ENCODE measurements at regions not wholly inside any gene's neighbourhood (a gene's known extent, or its start where the extent isn't known, plus 50 kb on each side); places are given as distances from the start of the nearest gene placed in this dataset.
"Not testable (repeated sequence)": the region's sequence is repeated elsewhere in the genome, so short reads cannot be mapped to it uniquely, and the experiment has no call there.

GRCh38 chr1:242886137-242886536 lies 361.6 kb upstream of the PLD5 start:
- in situ Hi-C loops (cut with HindIII; ENCODE audit: low sequenced_read_pairs), result no loop called here
- H3K4me3 ChIP-seq (ENCODE audit: low read depth, low read length), result no peak overlapping the region
- no peak for TF ChIP-seq CTCF (IDR thresholded peaks at IDR 0.05; ENCODE audit: low read depth, low read length, missing control alignments)
- no peak for DNase-seq (ENCODE audit: low read depth)

- in situ Hi-C loops (cut with HindIII; ENCODE audit: low sequenced_read_pairs); DNase-seq (ENCODE audit: low read depth); H3K4me3 ChIP-seq (ENCODE audit: low read depth, low read length): not testable (repeated sequence)
Observed at GRCh38 chr1:242880022-242880421, 355.5 kb upstream of the PLD5 start.

DNA sequence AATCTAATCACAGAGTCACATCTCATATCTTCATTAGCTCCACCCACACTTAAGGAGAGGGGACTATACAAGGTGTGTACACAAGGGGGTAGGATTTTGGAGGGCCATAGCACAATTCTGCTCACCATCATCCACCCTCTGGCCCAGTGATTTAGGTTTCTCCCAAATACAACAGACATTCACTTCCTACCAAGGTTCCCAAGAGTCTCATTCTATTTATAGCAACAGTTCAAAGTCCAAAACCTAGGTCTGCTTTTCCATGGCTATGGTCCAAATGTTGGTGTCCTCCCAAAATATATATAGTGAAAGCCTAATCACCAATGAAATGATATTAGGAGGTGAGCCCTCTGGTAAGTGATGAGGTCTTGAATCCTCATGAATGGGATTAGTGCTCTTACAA lies 353.2 kb upstream of the PLD5 start:
- no peak overlapping the region for H3K4me3 ChIP-seq (ENCODE audit: low read depth, low read length)
- no peak for DNase-seq (ENCODE audit: low read depth)
- in situ Hi-C loops (cut with HindIII; ENCODE audit: low sequenced_read_pairs), result no loop called here
- TF ChIP-seq CTCF (IDR thresholded peaks at IDR 0.05; ENCODE audit: low read depth, low read length, missing control alignments), result no peak

- no peak overlapping the region for H3K4me3 ChIP-seq (ENCODE audit: low read depth, low read length)
- in situ Hi-C loops (cut with HindIII; ENCODE audit: low sequenced_read_pairs), result no loop called here
- DNase-seq (ENCODE audit: low read depth), result no peak
- no peak for TF ChIP-seq CTCF (IDR thresholded peaks at IDR 0.05; ENCODE audit: low read depth, low read length, missing control alignments)
Observed at GRCh38 chr1:242877229-242877628, 352.7 kb upstream of the PLD5 start.

- in situ Hi-C loops (cut with HindIII; ENCODE audit: low sequenced_read_pairs), result no loop called here
Observed at GRCh38 chr1:242876030-242876429, 351.5 kb upstream of the PLD5 start.

DNA sequence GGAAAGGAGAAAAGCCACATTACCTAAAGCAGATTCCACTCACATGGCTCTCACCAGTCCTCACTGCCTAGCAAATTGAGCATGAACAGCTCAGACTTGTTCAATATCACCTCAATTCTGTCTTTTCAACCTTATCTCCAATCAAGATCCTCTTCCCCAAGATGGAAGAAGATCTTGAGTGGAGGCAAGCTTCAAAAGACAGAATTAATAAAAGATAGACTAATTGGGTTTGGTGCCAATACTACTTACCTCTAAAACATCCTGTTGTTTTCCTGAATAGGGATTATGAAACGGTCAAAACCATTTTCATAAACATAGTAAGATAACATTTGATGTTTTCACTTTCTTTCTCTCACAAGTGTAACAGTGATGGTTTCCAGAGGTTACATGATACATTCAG lies 349.2 kb upstream of the PLD5 start:
- H3K4me3 ChIP-seq (ENCODE audit: low read depth, low read length), result no peak overlapping the region
- TF ChIP-seq CTCF (IDR thresholded peaks at IDR 0.05; ENCODE audit: low read depth, low read length, missing control alignments), result no peak
- in situ Hi-C loops (cut with HindIII; ENCODE audit: low sequenced_read_pairs), result no loop called here
- no peak for DNase-seq (ENCODE audit: low read depth)

More at GRCh38 chr1:242876030-242876429, 351.5 kb upstream of the PLD5 start:
- no peak for DNase-seq (ENCODE audit: low read depth)
- H3K4me3 ChIP-seq (ENCODE audit: low read depth, low read length), result no peak overlapping the region
- no peak for TF ChIP-seq CTCF (IDR thresholded peaks at IDR 0.05; ENCODE audit: low read depth, low read length, missing control alignments)

DNA sequence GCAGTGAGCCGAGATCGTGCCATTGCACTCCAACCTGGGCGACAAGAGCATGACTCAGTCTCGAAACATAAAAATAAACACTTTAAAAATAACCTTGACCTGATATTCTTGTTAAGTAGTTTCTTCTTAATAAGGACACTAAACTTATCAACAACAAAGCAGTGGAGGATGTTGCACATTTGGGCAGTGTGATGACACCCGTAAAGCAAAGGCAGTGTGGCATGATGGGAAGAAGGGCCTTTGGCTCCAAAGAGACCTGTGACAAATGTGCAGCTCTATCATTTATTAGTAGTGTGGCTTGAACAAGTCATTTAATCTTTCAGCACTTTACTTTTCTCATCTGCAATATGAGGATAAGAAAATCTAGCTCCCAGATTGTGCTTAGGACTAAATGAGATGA lies 348.0 kb upstream of the PLD5 start:
- in situ Hi-C loops (cut with HindIII; ENCODE audit: low sequenced_read_pairs), result no loop called here
- no peak for DNase-seq (ENCODE audit: low read depth)
- H3K4me3 ChIP-seq (ENCODE audit: low read depth, low read length), result no peak overlapping the region
- no peak for TF ChIP-seq CTCF (IDR thresholded peaks at IDR 0.05; ENCODE audit: low read depth, low read length, missing control alignments)

Data from astrocyte of the cerebellum (primary cell).